ENCODE measurements at regions not wholly inside any gene's neighbourhood (a gene's known extent, or its start where the extent isn't known, plus 50 kb on each side); places are given as distances from the start of the nearest gene placed in this dataset.
"Not testable (repeated sequence)": the region's sequence is repeated elsewhere in the genome, so short reads cannot be mapped to it uniquely, and the experiment has no call there.

- Histone ChIP-seq H3K27me3 (ENCODE audit: insufficient read depth, low read length) (no peaks in the 10 kb centered on the region), H3K79me2 (ENCODE audit: insufficient read depth, low read length) (no peaks in the 10 kb centered on the region), H3K4me3 (ENCODE audit: insufficient read depth, low read length) (no peak overlapping the region), H3K4me2 (ENCODE audit: insufficient read depth, low read length) (no peak overlapping the region), H3K9me3 (ENCODE audit: low read depth, low read length) (no peaks in the 10 kb centered on the region), H3K27ac (ENCODE audit: low read depth, low read length) (no peak overlapping the region), H3K36me3 (ENCODE audit: insufficient read depth, low read length) (no peaks in the 10 kb centered on the region), H2AFZ (ENCODE audit: low read length) (no peak overlapping the region), H4K20me1 (ENCODE audit: insufficient read depth, low read length) (no peaks in the 10 kb centered on the region), H3K4me1 (ENCODE audit: insufficient read depth, low read length) (no peaks in the 10 kb centered on the region)
- no peak for DNase-seq (ENCODE audit: insufficient read length, low spot score, missing footprints)
- no peak for TF ChIP-seq CTCF (IDR thresholded peaks at IDR 0.05; ENCODE audit: extremely low read depth, low read depth, low read length)
Measured at GRCh38 chr2:186927867-186928191, 78.9 kb upstream of the ZSWIM2 start.

- no peak for TF ChIP-seq CTCF (IDR thresholded peaks at IDR 0.05; ENCODE audit: extremely low read depth, low read depth, low read length)
- Histone ChIP-seq H3K4me3 (ENCODE audit: insufficient read depth, low read length) (no peak overlapping the region), H3K36me3 (ENCODE audit: insufficient read depth, low read length) (no peaks in the 10 kb centered on the region), H3K9me3 (ENCODE audit: low read depth, low read length) (no peaks in the 10 kb centered on the region), H3K4me2 (ENCODE audit: insufficient read depth, low read length) (no peak overlapping the region), H3K4me1 (ENCODE audit: insufficient read depth, low read length) (no peaks in the 10 kb centered on the region), H2AFZ (ENCODE audit: low read length) (no peak overlapping the region), H4K20me1 (ENCODE audit: insufficient read depth, low read length) (no peaks in the 10 kb centered on the region), H3K27ac (ENCODE audit: low read depth, low read length) (no peak overlapping the region), H3K79me2 (ENCODE audit: insufficient read depth, low read length) (no peaks in the 10 kb centered on the region), H3K27me3 (ENCODE audit: insufficient read depth, low read length) (no peaks in the 10 kb centered on the region)
- no peak for DNase-seq (ENCODE audit: insufficient read length, low spot score, missing footprints)
Measured at GRCh38 chr2:186927185-186927866, 78.4 kb upstream of the ZSWIM2 start.

GRCh38 chr2:186925514-186925913, 76.5 kb upstream of the ZSWIM2 start:
- no peak for DNase-seq (ENCODE audit: insufficient read length, low spot score, missing footprints)
- no peaks in the 10 kb centered on the region for H3K36me3 ChIP-seq (ENCODE audit: insufficient read depth, low read length)
- H4K20me1 ChIP-seq (ENCODE audit: insufficient read depth, low read length) = no peaks in the 10 kb centered on the region
- no peak overlapping the region for H3K4me3 ChIP-seq (ENCODE audit: insufficient read depth, low read length)
- no peaks in the 10 kb centered on the region for H3K9me3 ChIP-seq (ENCODE audit: low read depth, low read length)
- TF ChIP-seq CTCF (IDR thresholded peaks at IDR 0.05; ENCODE audit: extremely low read depth, low read depth, low read length) = no peak
- H3K79me2 ChIP-seq (ENCODE audit: insufficient read depth, low read length) = no peaks in the 10 kb centered on the region
- no peaks in the 10 kb centered on the region for H3K27me3 ChIP-seq (ENCODE audit: insufficient read depth, low read length)
- H3K27ac ChIP-seq (ENCODE audit: low read depth, low read length) = no peak overlapping the region
- no peaks in the 10 kb centered on the region for H3K4me1 ChIP-seq (ENCODE audit: insufficient read depth, low read length)
- H2AFZ ChIP-seq (ENCODE audit: low read length) = no peak overlapping the region
- no peak overlapping the region for H3K4me2 ChIP-seq (ENCODE audit: insufficient read depth, low read length)

- not testable (repeated sequence) for H3K27me3 ChIP-seq (ENCODE audit: insufficient read depth, low read length)
Measured at GRCh38 chr2:186922316-186922715, 73.3 kb upstream of the ZSWIM2 start.

More at GRCh38 chr2:186922316-186922715, 73.3 kb upstream of the ZSWIM2 start:
- H2AFZ ChIP-seq (ENCODE audit: low read length); H4K20me1 ChIP-seq (ENCODE audit: insufficient read depth, low read length); H3K36me3 ChIP-seq (ENCODE audit: insufficient read depth, low read length); H3K4me3 ChIP-seq (ENCODE audit: insufficient read depth, low read length); H3K79me2 ChIP-seq (ENCODE audit: insufficient read depth, low read length); H3K4me1 ChIP-seq (ENCODE audit: insufficient read depth, low read length); H3K27ac ChIP-seq (ENCODE audit: low read depth, low read length); DNase-seq (ENCODE audit: insufficient read length, low spot score, missing footprints); H3K4me2 ChIP-seq (ENCODE audit: insufficient read depth, low read length); H3K9me3 ChIP-seq (ENCODE audit: low read depth, low read length): not testable (repeated sequence)
